Activated CD4-positive, alpha-beta T cell treated with anti-CD3 and anti-CD28 coated beads for 36 hours (primary cell): ENCODE measurements at regions not wholly inside any gene's neighbourhood (a gene's known extent, or its start where the extent isn't known, plus 50 kb on each side); places are given as distances from the start of the nearest gene placed in this dataset.
"Not testable (repeated sequence)": the region's sequence is repeated elsewhere in the genome, so short reads cannot be mapped to it uniquely, and the experiment has no call there.

Experiments used
- ATAC-seq: fragments of 200-7000 bp; cut with Tn5 transposase; one replicate; pipeline ENCODE4 v1.10.0; 2021; ENCODE audit warnings: mild to moderate bottlenecking, moderate library complexity
- CTCF ChIA-PET: fragments of 350-600 bp; sonication (Branson Sonifier 250); formaldehyde crosslinking; loops from one replicate; lab custom pipeline; 2021; ENCODE audit warnings: antibody characterized with exemption; lab: Charles Lee
- POLR2A ChIA-PET: fragments of 350-600 bp; sonication (Branson Sonifier 250); formaldehyde crosslinking; loops from one replicate; lab custom pipeline; 2021; ENCODE audit warnings: antibody characterized with exemption, inconsistent platforms; lab: Charles Lee
- DNase-seq: peaks from one replicate; pipeline ENCODE4 v3.0.0-alpha.2; 2020
- H3K27ac Mint-ChIP-seq: one replicate; pipeline ENCODE4 v1.8.0; 2021; ENCODE audit warnings: mixed read lengths
- H3K27me3 Mint-ChIP-seq: one replicate; pipeline ENCODE4 v1.8.0; 2021; ENCODE audit warnings: mixed read lengths
- H3K36me3 Mint-ChIP-seq: one replicate; pipeline ENCODE4 v1.8.0; 2021; ENCODE audit warnings: low read depth, mixed read lengths
- H3K4me1 Mint-ChIP-seq: one replicate; pipeline ENCODE4 v1.8.0; 2021; ENCODE audit warnings: mixed read lengths
- H3K4me3 Mint-ChIP-seq: one replicate; pipeline ENCODE4 v1.8.0; 2021; ENCODE audit warnings: mild to moderate bottlenecking, moderate library complexity, mixed read lengths
- H3K9me3 Mint-ChIP-seq: one replicate; pipeline ENCODE4 v1.8.0; 2021; ENCODE audit warnings: low read depth, mixed read lengths
- intact Hi-C, 2 experiments: fragments of 100-400 bp; cut with DNase I in 1 of 2; cut with micrococcal nuclease in 1 of 2; formaldehyde crosslinking; loops; one replicate each; pipeline versions ENCODE4 v1.14.2 to v1.15.1; 2022 to 2024; cut with DNase I, micrococcal nuclease

- H3K4me3 Mint-ChIP-seq, H3K36me3 Mint-ChIP-seq, ATAC-seq, intact Hi-C loops, H3K27ac Mint-ChIP-seq, POLR2A ChIA-PET, CTCF ChIA-PET, H3K4me1 Mint-ChIP-seq, H3K9me3 Mint-ChIP-seq, DNase-seq: not testable (repeated sequence)
- H3K27me3 Mint-ChIP-seq: peaks cover 11% of the 10 kb centered on the region
Observed at GRCh38 chr11:134492411-134492810, 80.4 kb upstream of the B3GAT1 start.

- H3K27ac Mint-ChIP-seq: no peak overlapping the region
- no peak for ATAC-seq
- intact Hi-C loops: no loop called here
- H3K9me3 Mint-ChIP-seq: no peaks in the 10 kb centered on the region
- H3K4me1 Mint-ChIP-seq: no peaks in the 10 kb centered on the region
- H3K36me3 Mint-ChIP-seq: no peaks in the 10 kb centered on the region
- ChIA-PET CTCF (no interaction called here), POLR2A (no interaction called here)
- no peak for DNase-seq
- no peaks in the 10 kb centered on the region for H3K27me3 Mint-ChIP-seq
- H3K4me3 Mint-ChIP-seq: no peak overlapping the region
Observed at GRCh38 chr11:134489728-134490127, 77.7 kb upstream of the B3GAT1 start.

GRCh38 chr11:134488913-134489312, 76.9 kb upstream of the B3GAT1 start:
- intact Hi-C loops: no loop called here
- Mint-ChIP-seq H3K36me3 (no peaks in the 10 kb centered on the region), H3K4me1 (no peaks in the 10 kb centered on the region), H3K9me3 (no peaks in the 10 kb centered on the region), H3K27me3 (peaks cover under 1% of the 10 kb centered on the region), H3K4me3 (no peak overlapping the region), H3K27ac (no peak overlapping the region)
- DNase-seq (no peak), ATAC-seq (no peak)
- POLR2A ChIA-PET: no interaction called here
- CTCF ChIA-PET: interaction anchor here (1.1 kb wide), 1 partner anchor 10 kb away, joined by 5 read pairs; no protein-coding TSS in a partner anchor

- H3K9me3 Mint-ChIP-seq: no peaks in the 10 kb centered on the region
- CTCF ChIA-PET: interaction anchor here (1.1 kb wide), 1 partner anchor 10 kb away, joined by 5 read pairs; no protein-coding TSS in a partner anchor
- ATAC-seq (no peak), DNase-seq (no peak)
- no peak overlapping the region for H3K4me3 Mint-ChIP-seq
- intact Hi-C loops: no loop called here
- H3K4me1 Mint-ChIP-seq: no peaks in the 10 kb centered on the region
- POLR2A ChIA-PET: no interaction called here
- no peaks in the 10 kb centered on the region for H3K36me3 Mint-ChIP-seq
- no peak overlapping the region for H3K27ac Mint-ChIP-seq
- H3K27me3 Mint-ChIP-seq: peaks cover 3% of the 10 kb centered on the region
Observed at GRCh38 chr11:134488512-134488911, 76.5 kb upstream of the B3GAT1 start.

- no peaks in the 10 kb centered on the region for H3K36me3 Mint-ChIP-seq
- no peak overlapping the region for H3K4me3 Mint-ChIP-seq
- ChIA-PET CTCF (no interaction called here), POLR2A (no interaction called here)
- H3K27me3 Mint-ChIP-seq: peaks cover 3% of the 10 kb centered on the region
- DNase-seq: no peak
- no peaks in the 10 kb centered on the region for H3K9me3 Mint-ChIP-seq
- H3K27ac Mint-ChIP-seq: no peak overlapping the region
- intact Hi-C loops: no loop called here
- no peaks in the 10 kb centered on the region for H3K4me1 Mint-ChIP-seq
- ATAC-seq: no peak
Observed at GRCh38 chr11:134487696-134488095, 75.7 kb upstream of the B3GAT1 start.

GRCh38 chr11:134486704-134487103, 74.7 kb upstream of the B3GAT1 start:
- no peak for ATAC-seq
- peaks cover 3% of the 10 kb centered on the region for H3K27me3 Mint-ChIP-seq
- ChIA-PET CTCF (no interaction called here), POLR2A (no interaction called here)
- intact Hi-C loops: no loop called here
- DNase-seq: no peak
- H3K27ac Mint-ChIP-seq: no peak overlapping the region
- no peak overlapping the region for H3K4me3 Mint-ChIP-seq
- no peaks in the 10 kb centered on the region for H3K9me3 Mint-ChIP-seq
- H3K36me3 Mint-ChIP-seq: no peaks in the 10 kb centered on the region
- no peaks in the 10 kb centered on the region for H3K4me1 Mint-ChIP-seq

- intact Hi-C loops: no loop called here
- DNase-seq: no peak
- no peak for ATAC-seq
- ChIA-PET POLR2A (no interaction called here), CTCF (no interaction called here)
- H3K4me1 Mint-ChIP-seq: no peaks in the 10 kb centered on the region
- no peaks in the 10 kb centered on the region for H3K9me3 Mint-ChIP-seq
- peaks cover 3% of the 10 kb centered on the region for H3K27me3 Mint-ChIP-seq
- no peak overlapping the region for H3K27ac Mint-ChIP-seq
- H3K36me3 Mint-ChIP-seq: no peaks in the 10 kb centered on the region
- H3K4me3 Mint-ChIP-seq: no peak overlapping the region
Observed at GRCh38 chr11:134486106-134486505, 74.1 kb upstream of the B3GAT1 start.

GRCh38 chr11:134485316-134485715, 73.3 kb upstream of the B3GAT1 start:
- no peaks in the 10 kb centered on the region for H3K36me3 Mint-ChIP-seq
- ChIA-PET POLR2A (no interaction called here), CTCF (no interaction called here)
- H3K27me3 Mint-ChIP-seq: peaks cover 3% of the 10 kb centered on the region
- no peaks in the 10 kb centered on the region for H3K4me1 Mint-ChIP-seq
- no peak for ATAC-seq
- intact Hi-C loops: no loop called here
- no peak for DNase-seq
- H3K27ac Mint-ChIP-seq: no peak overlapping the region
- H3K9me3 Mint-ChIP-seq: no peaks in the 10 kb centered on the region
- H3K4me3 Mint-ChIP-seq: no peak overlapping the region

GRCh38 chr11:134483857-134484256, 71.8 kb upstream of the B3GAT1 start:
- Mint-ChIP-seq H3K4me3 (no peak overlapping the region), H3K4me1 (no peaks in the 10 kb centered on the region), H3K36me3 (no peaks in the 10 kb centered on the region), H3K9me3 (no peaks in the 10 kb centered on the region), H3K27me3 (peaks cover 5% of the 10 kb centered on the region), H3K27ac (no peak overlapping the region)
- DNase-seq (no peak), ATAC-seq (no peak)
- CTCF ChIA-PET: no interaction called here
- POLR2A ChIA-PET: no interaction called here
- intact Hi-C loops: no loop called here

GRCh38 chr11:134483291-134483690, 71.2 kb upstream of the B3GAT1 start:
- Mint-ChIP-seq H3K36me3 (no peaks in the 10 kb centered on the region), H3K4me1 (no peaks in the 10 kb centered on the region), H3K27me3 (peaks cover 5% of the 10 kb centered on the region), H3K4me3 (no peak overlapping the region), H3K27ac (no peak overlapping the region), H3K9me3 (no peaks in the 10 kb centered on the region)
- ChIA-PET POLR2A (no interaction called here), CTCF (interaction anchor here (0.7 kb wide), 1 partner anchor 586 kb away, joined by 4 read pairs; no protein-coding TSS in a partner anchor)
- DNase-seq (no peak), ATAC-seq (no peak)
- intact Hi-C loops: no loop called here

- H3K27me3 Mint-ChIP-seq: peaks cover 5% of the 10 kb centered on the region
- H3K9me3 Mint-ChIP-seq: no peaks in the 10 kb centered on the region
- CTCF ChIA-PET: interaction anchor here (0.7 kb wide), 2 partner anchors 45 to 585 kb away, joined by 3 to 4 read pairs; no protein-coding TSS in a partner anchor
- no peak overlapping the region for H3K4me3 Mint-ChIP-seq
- H3K36me3 Mint-ChIP-seq: no peaks in the 10 kb centered on the region
- no peak for ATAC-seq
- no peaks in the 10 kb centered on the region for H3K4me1 Mint-ChIP-seq
- intact Hi-C loops: no loop called here
- DNase-seq: no peak
- POLR2A ChIA-PET: no interaction called here
- H3K27ac Mint-ChIP-seq: no peak overlapping the region
Observed at GRCh38 chr11:134482865-134483264, 70.8 kb upstream of the B3GAT1 start.

- peaks cover 5% of the 10 kb centered on the region for H3K27me3 Mint-ChIP-seq
- no peak for ATAC-seq
- POLR2A ChIA-PET: no interaction called here
Observed at GRCh38 chr11:134481933-134482527, 70.0 kb upstream of the B3GAT1 start.

More at GRCh38 chr11:134481933-134482527, 70.0 kb upstream of the B3GAT1 start:
- no peaks in the 10 kb centered on the region for H3K9me3 Mint-ChIP-seq
- intact Hi-C loops: no loop called here
- no peak overlapping the region for H3K4me3 Mint-ChIP-seq
- H3K36me3 Mint-ChIP-seq: no peaks in the 10 kb centered on the region
- CTCF ChIA-PET: interaction anchor here (0.6 to 0.7 kb wide), 2 partner anchors 29 to 44 kb away, joined by 3 to 4 read pairs; no protein-coding TSS in a partner anchor
- DNase-seq: no peak
- no peaks in the 10 kb centered on the region for H3K4me1 Mint-ChIP-seq
- no peak overlapping the region for H3K27ac Mint-ChIP-seq
